ENCODE measurements at regions not wholly inside any gene's neighbourhood (a gene's known extent, or its start where the extent isn't known, plus 50 kb on each side); places are given as distances from the start of the nearest gene placed in this dataset.

DNA sequence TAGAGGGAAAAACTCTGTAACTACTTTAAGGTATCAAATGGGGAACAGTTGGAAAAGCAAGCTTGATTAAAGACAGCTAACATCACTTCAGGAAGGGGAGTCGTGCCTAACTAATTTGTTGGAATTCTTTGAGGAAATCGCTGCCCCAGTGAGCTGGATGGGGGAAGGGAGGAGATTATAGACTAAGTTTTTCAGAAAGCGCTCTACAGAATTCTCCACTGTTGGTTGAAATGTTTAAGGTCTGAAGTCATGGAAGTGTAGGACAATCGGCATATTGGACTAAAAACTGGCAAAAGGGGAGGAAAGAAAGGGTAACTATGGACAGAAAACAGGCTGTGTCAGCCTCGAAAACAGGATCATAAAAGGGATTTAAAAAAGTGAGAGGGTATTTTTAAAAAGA, 229.9 kb upstream of the HMGA2 start:
- WGBS (ENCODE audit: insufficient coverage, low coverage, low lambda C conversion rate, missing lambda C conversion rate): 41% methylated on average over 5 of the region's 5 CpGs
- ATAC-seq: no peak
- no peak overlapping the region for H3K4me3 ChIP-seq
- no peak for DNase-seq
- intact Hi-C loops (cut with DNase I): no loop called here
- H3K27ac ChIP-seq: no peak overlapping the region
- no peak for TF ChIP-seq POLR2A (IDR thresholded peaks at IDR 0.05)
- TF ChIP-seq, protein P1, sequence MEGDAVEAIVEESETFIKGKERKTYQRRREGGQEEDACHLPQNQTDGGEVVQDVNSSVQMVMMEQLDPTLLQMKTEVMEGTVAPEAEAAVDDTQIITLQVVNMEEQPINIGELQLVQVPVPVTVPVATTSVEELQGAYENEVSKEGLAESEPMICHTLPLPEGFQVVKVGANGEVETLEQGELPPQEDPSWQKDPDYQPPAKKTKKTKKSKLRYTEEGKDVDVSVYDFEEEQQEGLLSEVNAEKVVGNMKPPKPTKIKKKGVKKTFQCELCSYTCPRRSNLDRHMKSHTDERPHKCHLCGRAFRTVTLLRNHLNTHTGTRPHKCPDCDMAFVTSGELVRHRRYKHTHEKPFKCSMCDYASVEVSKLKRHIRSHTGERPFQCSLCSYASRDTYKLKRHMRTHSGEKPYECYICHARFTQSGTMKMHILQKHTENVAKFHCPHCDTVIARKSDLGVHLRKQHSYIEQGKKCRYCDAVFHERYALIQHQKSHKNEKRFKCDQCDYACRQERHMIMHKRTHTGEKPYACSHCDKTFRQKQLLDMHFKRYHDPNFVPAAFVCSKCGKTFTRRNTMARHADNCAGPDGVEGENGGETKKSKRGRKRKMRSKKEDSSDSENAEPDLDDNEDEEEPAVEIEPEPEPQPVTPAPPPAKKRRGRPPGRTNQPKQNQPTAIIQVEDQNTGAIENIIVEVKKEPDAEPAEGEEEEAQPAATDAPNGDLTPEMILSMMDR (IDR thresholded peaks at IDR 0.05): no peak
- no peaks in the 10 kb centered on the region for H3K9me3 ChIP-seq
- H3K27me3 ChIP-seq: no peaks in the 10 kb centered on the region
- H3K4me1 ChIP-seq: no peaks in the 10 kb centered on the region
- H3K36me3 ChIP-seq: no peaks in the 10 kb centered on the region

DNA sequence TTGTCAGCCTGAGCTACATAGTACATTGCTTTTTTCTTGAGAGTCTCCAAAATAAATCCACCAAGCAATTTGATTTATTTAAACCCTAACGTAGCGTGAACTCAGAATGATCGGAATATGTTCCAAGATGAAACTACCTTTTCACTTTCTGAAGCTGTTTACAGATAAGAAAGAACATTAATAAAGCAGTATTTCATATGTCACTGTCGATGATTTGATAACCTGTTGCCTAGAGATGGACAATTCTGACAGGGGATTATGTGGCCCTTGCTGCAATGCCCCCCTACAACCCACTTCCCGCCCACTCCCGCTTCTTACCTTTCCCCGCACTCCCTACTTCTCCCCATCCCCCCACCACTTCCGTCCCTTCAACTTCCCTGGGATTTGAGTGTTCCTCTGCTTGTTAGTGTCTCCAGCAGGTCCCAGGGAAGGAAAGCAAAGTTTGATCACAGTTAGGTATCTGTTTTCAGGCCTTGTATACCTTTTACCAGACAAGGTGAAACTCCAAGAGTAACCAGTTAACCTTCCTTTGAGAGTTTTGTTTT, 229.2 kb upstream of the HMGA2 start:
- ATAC-seq (no peak), DNase-seq (no peak)
- no peaks in the 10 kb centered on the region for H3K27me3 ChIP-seq
- 54% methylated on average over 8 of the region's 8 CpGs for WGBS (ENCODE audit: insufficient coverage, low coverage, low lambda C conversion rate, missing lambda C conversion rate)
- H3K27ac ChIP-seq: no peak overlapping the region
- H3K36me3 ChIP-seq: no peaks in the 10 kb centered on the region
- no peak overlapping the region for H3K4me3 ChIP-seq
- TF ChIP-seq, protein P1 (IDR thresholded peaks at IDR 0.05): no peak
- no peak for TF ChIP-seq POLR2A (IDR thresholded peaks at IDR 0.05)
- H3K9me3 ChIP-seq: no peaks in the 10 kb centered on the region
- intact Hi-C loops (cut with DNase I): no loop called here
- H3K4me1 ChIP-seq: no peaks in the 10 kb centered on the region

DNA sequence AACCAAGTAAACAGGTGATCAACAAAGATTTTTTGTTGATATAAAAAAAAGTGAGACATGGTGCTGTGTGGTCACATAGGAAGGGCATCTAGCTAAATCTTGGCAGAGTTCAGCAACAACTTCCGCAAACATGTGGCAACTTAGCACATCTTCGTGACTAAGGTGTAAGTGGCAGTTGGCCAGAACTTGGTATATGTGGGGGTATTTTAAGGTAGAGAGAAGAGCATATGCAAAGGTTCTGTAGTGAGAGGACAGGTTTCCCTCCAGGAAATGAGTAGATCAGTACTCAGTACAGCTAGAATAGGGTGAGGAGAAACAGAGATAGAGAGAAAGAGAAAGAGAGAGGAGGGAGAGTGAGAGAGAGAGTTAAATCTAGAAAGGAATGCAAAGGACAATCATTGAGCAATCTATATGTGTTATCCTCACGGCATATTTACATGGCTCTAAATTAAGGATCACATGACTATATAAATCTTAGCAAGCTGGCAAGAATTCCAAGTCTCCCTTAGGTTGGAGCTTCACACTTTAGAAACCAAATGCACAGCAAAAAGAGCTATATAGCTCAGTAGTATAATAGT, 227.7 kb upstream of the HMGA2 start:
- Histone ChIP-seq H3K36me3 (no peaks in the 10 kb centered on the region), H3K9me3 (no peaks in the 10 kb centered on the region), H3K27me3 (no peaks in the 10 kb centered on the region), H3K27ac (no peak overlapping the region), H3K4me1 (no peaks in the 10 kb centered on the region), H3K4me3 (no peak overlapping the region)
- TF ChIP-seq POLR2A (IDR thresholded peaks at IDR 0.05): no peak
- TF ChIP-seq, protein P1 (IDR thresholded peaks at IDR 0.05): no peak
- WGBS (ENCODE audit: insufficient coverage, low coverage, low lambda C conversion rate, missing lambda C conversion rate): 49% methylated on average over 3 of the region's 3 CpGs
- no peak for DNase-seq
- intact Hi-C loops (cut with DNase I): no loop called here
- no peak for ATAC-seq

DNA sequence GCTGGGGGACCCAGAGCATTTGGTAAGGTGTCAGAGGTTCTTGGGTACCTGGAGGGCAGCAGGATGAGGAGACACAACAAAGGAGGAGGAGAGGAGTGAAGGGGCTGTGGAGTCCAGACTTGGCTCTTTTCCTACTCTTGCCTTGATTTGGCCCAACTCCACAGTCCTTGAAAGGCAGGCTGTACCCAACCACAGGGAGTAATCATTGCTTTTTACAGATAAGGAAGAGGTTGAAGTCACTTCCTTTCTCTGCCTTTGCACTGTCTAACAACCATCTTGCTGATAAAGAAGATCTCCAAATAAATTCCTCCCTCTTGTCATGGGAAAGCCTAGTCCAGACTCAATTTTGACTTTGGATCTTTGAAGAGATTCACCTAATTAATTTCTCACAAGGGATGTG, 226.8 kb upstream of the HMGA2 start:
- H3K4me1 ChIP-seq: no peaks in the 10 kb centered on the region
- TF ChIP-seq POLR2A (IDR thresholded peaks at IDR 0.05): no peak
- TF ChIP-seq, protein P1 (IDR thresholded peaks at IDR 0.05): no peak
- DNase-seq (no peak), ATAC-seq (no peak)
- H3K27me3 ChIP-seq: no peaks in the 10 kb centered on the region
- no peaks in the 10 kb centered on the region for H3K36me3 ChIP-seq
- H3K9me3 ChIP-seq: no peaks in the 10 kb centered on the region
- intact Hi-C loops (cut with DNase I): no loop called here
- no peak overlapping the region for H3K4me3 ChIP-seq
- no peak overlapping the region for H3K27ac ChIP-seq

DNA sequence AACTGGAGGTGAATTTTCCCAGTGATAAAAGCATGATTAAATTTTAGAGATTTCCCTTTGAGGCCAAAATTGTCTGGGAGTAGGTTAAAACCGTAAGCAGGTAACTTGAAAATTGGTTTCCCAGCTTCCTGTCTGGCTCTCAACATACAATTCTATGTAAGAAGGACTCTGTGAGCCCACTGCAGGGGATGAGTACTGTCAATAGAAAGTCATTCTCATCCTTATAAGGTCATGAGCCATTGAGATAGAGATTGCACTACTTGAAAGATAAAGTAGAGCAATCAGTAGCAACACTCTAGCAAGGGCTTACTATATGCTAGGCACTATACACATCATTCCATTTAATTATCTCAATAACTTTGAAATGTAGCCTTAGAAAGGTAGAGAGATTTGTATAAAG, 225.6 kb upstream of the HMGA2 start:
- H3K36me3 ChIP-seq: no peaks in the 10 kb centered on the region
- DNase-seq (no peak), ATAC-seq (no peak)
- H3K27me3 ChIP-seq: no peaks in the 10 kb centered on the region
- H3K9me3 ChIP-seq: no peaks in the 10 kb centered on the region
- intact Hi-C loops (cut with DNase I): no loop called here
- no peak overlapping the region for H3K27ac ChIP-seq
- no peaks in the 10 kb centered on the region for H3K4me1 ChIP-seq
- TF ChIP-seq POLR2A (IDR thresholded peaks at IDR 0.05): no peak
- TF ChIP-seq, protein P1 (IDR thresholded peaks at IDR 0.05): no peak
- 42% methylated on average over 1 of the region's 1 CpG for WGBS (ENCODE audit: insufficient coverage, low coverage, low lambda C conversion rate, missing lambda C conversion rate)
- H3K4me3 ChIP-seq: no peak overlapping the region
